ENCODE measurements at regions not wholly inside any gene's neighbourhood (a gene's known extent, or its start where the extent isn't known, plus 50 kb on each side); places are given as distances from the start of the nearest gene placed in this dataset.

DNA sequence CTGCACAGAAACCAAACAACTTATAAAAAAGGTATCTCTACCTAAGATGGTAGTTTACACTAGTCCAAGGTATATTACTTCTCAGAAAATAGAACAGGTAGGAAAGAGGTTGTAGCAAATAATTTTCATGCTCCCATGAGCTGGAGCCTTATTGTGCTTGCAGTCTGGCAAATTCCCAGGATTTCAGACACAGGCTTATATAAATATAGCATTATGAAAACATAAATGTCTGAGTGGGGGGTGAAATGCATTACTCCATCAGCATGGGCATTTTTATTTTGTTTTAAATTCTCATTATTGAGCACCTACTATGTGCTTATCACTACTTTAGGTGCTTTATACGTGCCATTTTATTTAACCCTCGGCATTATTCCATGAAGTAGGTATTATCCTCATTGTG lies 83.0 kb upstream of the PHYHIPL start (continued):
- TF ChIP-seq, protein P1, sequence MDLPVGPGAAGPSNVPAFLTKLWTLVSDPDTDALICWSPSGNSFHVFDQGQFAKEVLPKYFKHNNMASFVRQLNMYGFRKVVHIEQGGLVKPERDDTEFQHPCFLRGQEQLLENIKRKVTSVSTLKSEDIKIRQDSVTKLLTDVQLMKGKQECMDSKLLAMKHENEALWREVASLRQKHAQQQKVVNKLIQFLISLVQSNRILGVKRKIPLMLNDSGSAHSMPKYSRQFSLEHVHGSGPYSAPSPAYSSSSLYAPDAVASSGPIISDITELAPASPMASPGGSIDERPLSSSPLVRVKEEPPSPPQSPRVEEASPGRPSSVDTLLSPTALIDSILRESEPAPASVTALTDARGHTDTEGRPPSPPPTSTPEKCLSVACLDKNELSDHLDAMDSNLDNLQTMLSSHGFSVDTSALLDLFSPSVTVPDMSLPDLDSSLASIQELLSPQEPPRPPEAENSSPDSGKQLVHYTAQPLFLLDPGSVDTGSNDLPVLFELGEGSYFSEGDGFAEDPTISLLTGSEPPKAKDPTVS (IDR thresholded peaks at IDR 0.05; ENCODE audit: low read depth, low read length), result no peak
- TF ChIP-seq NFIC (IDR thresholded peaks at IDR 0.05; ENCODE audit: low read depth, low read length) (no peak), KAT2A (conservative IDR thresholded peaks at IDR 0.05; ENCODE audit: control insufficient read depth, low read depth, low read length) (no peak)
- TF ChIP-seq, protein P2, sequence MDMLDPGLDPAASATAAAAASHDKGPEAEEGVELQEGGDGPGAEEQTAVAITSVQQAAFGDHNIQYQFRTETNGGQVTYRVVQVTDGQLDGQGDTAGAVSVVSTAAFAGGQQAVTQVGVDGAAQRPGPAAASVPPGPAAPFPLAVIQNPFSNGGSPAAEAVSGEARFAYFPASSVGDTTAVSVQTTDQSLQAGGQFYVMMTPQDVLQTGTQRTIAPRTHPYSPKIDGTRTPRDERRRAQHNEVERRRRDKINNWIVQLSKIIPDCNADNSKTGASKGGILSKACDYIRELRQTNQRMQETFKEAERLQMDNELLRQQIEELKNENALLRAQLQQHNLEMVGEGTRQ (IDR thresholded peaks at IDR 0.05; ENCODE audit: borderline replicate concordance, low read depth, low read length), result no peak

DNA sequence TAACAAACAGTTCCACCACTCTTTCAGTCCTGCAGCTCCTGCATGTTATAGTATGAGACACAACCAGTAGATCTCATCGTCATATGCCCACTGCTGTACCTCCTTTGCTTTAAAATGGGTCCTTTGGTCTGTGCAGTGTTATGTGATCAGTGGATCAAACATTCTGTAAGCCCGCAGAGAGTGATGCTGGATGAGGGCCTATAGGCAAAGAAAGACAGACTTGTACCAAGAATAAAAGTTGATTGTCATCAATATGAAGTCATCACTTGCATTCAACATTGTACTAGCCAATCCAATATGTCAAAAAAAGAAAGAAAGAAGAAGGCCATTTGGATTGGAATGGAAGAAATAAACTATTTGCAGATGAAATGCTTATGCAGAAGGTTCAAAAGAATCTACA lies 79.8 kb upstream of the PHYHIPL start:
- DNase-seq (ENCODE audit: low read depth, low spot score) (no peak), ATAC-seq (no peak), FAIRE-seq (no peak)
- CTCF ChIA-PET, result no interaction called here
- SMC1A ChIA-PET (ENCODE audit: uncharacterized antibody, unreplicated experiment), result interaction anchor here (2.0 to 2.1 kb wide), 2 partner anchors 8 to 10 kb away, joined by 8 to 9 read pairs; no protein-coding TSS in a partner anchor
- Histone ChIP-seq H3K9me3 (replicated peaks; ENCODE audit: control insufficient read depth, insufficient read depth, low read length) (no peaks in the 10 kb centered on the region), H2AFZ (ENCODE audit: control insufficient read depth, low read depth, low read length) (no peak overlapping the region), H3K4me2 (ENCODE audit: control insufficient read depth, insufficient read depth) (no peak overlapping the region), H3K9ac (ENCODE audit: control insufficient read depth, insufficient read depth, low read length) (no peak overlapping the region), H3K27ac (ENCODE audit: control insufficient read depth, insufficient read depth) (no peak overlapping the region), H3K36me3 (ENCODE audit: control insufficient read depth in 2 of 2, insufficient read depth in 2 of 2, low read length in 1 of 2) (no peaks in the 10 kb centered on the region), H3K4me3 (no peak overlapping the region), H3K4me1 (ENCODE audit: control insufficient read depth, insufficient read depth, low read length) (no peaks in the 10 kb centered on the region), H3K27me3 (replicated peaks in 1 of 2; ENCODE audit: control insufficient read depth in 2 of 2, insufficient read depth in 2 of 2, low read length in 1 of 2) (no peaks in the 10 kb centered on the region), H3K79me2 (ENCODE audit: control insufficient read depth, insufficient read depth, low read length) (no peaks in the 10 kb centered on the region), H4K20me1 (ENCODE audit: control insufficient read depth, insufficient read depth) (no peaks in the 10 kb centered on the region)
- in situ Hi-C loops (cut with MboI), result no loop called here
- WGBS (ENCODE audit: insufficient coverage, insufficient replicate concordance, low lambda C conversion rate, missing lambda C conversion rate), result 22% methylated on average over 2 of the region's 2 CpGs
- intact Hi-C loops (cut with micrococcal nuclease; ENCODE audit: unreplicated experiment), result no loop called here
- BruUV-seq (replicated peaks), result no TSS peak
- RAD21 ChIA-PET (ENCODE audit: unreplicated experiment), result interaction anchor here (1.3 kb wide), 1 partner anchor 15 kb away, joined by 4 read pairs; no protein-coding TSS in a partner anchor
- POLR2A ChIA-PET, result interaction anchor here (0.9 kb wide), 1 partner anchor 8 kb away, joined by 4 read pairs; no protein-coding TSS in a partner anchor
- TF ChIP-seq NR2C2 (IDR thresholded peaks at IDR 0.05; ENCODE audit: borderline replicate concordance, control insufficient read depth, insufficient read length, low read depth), result no peak
- TF ChIP-seq, protein P3, sequence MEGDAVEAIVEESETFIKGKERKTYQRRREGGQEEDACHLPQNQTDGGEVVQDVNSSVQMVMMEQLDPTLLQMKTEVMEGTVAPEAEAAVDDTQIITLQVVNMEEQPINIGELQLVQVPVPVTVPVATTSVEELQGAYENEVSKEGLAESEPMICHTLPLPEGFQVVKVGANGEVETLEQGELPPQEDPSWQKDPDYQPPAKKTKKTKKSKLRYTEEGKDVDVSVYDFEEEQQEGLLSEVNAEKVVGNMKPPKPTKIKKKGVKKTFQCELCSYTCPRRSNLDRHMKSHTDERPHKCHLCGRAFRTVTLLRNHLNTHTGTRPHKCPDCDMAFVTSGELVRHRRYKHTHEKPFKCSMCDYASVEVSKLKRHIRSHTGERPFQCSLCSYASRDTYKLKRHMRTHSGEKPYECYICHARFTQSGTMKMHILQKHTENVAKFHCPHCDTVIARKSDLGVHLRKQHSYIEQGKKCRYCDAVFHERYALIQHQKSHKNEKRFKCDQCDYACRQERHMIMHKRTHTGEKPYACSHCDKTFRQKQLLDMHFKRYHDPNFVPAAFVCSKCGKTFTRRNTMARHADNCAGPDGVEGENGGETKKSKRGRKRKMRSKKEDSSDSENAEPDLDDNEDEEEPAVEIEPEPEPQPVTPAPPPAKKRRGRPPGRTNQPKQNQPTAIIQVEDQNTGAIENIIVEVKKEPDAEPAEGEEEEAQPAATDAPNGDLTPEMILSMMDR (IDR thresholded peaks at IDR 0.05 in 2 of 3, conservative IDR thresholded peaks at IDR 0.05 in 1 of 3; ENCODE audit: control insufficient read depth in 2 of 3, extremely low read depth in 1 of 3, insufficient read depth in 1 of 3, low read depth in 3 of 3, low read length in 3 of 3), result no peak
- TF ChIP-seq POLR2AphosphoS2 (IDR thresholded peaks at IDR 0.05; ENCODE audit: low read depth, low read length), result no peak
- TF ChIP-seq SUZ12 (IDR thresholded peaks at IDR 0.05; ENCODE audit: unreplicated experiment), result no peak
- TF ChIP-seq NR2C1 (IDR thresholded peaks at IDR 0.05), result no peak
- TF ChIP-seq FOXM1 (IDR thresholded peaks at IDR 0.05; ENCODE audit: low read depth, low read length), result no peak
- no peak for TF ChIP-seq ZSCAN29 (IDR thresholded peaks at IDR 0.05)
- TF ChIP-seq ETV6 (conservative IDR thresholded peaks at IDR 0.05 in 1 of 2, IDR thresholded peaks at IDR 0.05 in 1 of 2; ENCODE audit: borderline replicate concordance in 1 of 2, low read depth in 1 of 2), result no peak
- no peak for TF ChIP-seq SREBF2 (IDR thresholded peaks at IDR 0.05; ENCODE audit: low read length)
- TF ChIP-seq MEF2A (IDR thresholded peaks at IDR 0.05; ENCODE audit: insufficient read depth, low read depth, low read length), result no peak
- TF ChIP-seq, protein P4, sequence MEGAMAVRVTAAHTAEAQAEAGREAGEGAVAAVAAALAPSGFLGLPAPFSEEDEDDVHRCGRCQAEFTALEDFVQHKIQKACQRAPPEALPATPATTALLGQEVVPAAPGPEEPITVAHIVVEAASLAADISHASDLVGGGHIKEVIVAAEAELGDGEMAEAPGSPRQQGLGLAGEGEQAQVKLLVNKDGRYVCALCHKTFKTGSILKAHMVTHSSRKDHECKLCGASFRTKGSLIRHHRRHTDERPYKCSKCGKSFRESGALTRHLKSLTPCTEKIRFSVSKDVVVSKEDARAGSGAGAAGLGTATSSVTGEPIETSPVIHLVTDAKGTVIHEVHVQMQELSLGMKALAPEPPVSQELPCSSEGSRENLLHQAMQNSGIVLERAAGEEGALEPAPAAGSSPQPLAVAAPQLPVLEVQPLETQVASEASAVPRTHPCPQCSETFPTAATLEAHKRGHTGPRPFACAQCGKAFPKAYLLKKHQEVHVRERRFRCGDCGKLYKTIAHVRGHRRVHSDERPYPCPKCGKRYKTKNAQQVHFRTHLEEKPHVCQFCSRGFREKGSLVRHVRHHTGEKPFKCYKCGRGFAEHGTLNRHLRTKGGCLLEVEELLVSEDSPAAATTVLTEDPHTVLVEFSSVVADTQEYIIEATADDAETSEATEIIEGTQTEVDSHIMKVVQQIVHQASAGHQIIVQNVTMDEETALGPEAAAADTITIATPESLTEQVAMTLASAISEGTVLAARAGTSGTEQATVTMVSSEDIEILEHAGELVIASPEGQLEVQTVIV (IDR thresholded peaks at IDR 0.05; ENCODE audit: borderline replicate concordance, partially characterized antibody), result no peak
- TF ChIP-seq RFX5 (IDR thresholded peaks at IDR 0.05; ENCODE audit: low read depth, low read length), result no peak
- TF ChIP-seq STAT3 (IDR thresholded peaks at IDR 0.05; ENCODE audit: low read depth, low read length), result no peak

All from GM12878 (cell line).